K562 (cell line): ENCODE measurements at regions not wholly inside any gene's neighbourhood (a gene's known extent, or its start where the extent isn't known, plus 50 kb on each side); places are given as distances from the start of the nearest gene placed in this dataset.

ENCODE experiments used
- ATAC-seq: fragments of 200-7000 bp; cut with Tn5 transposase; 3 replicates; pipeline ENCODE4 v1.9.1; 2020; ENCODE audit warnings: moderate library complexity
- BruUV-seq: library from RNA; stranded (reverse); fragments of 400-500 nt; replicated peaks from 2 replicates; lab custom pipeline; 2021; lab: Mats Ljungman, UMichigan
- CTCF ChIA-PET: fragments of 300-600 bp; formaldehyde crosslinking; extraction: SDS; loops from one replicate; lab custom pipeline; 2021; ENCODE audit warnings: low intra/inter-chr PET ratio; lab: Yijun Ruan, JAX
- POLR2A ChIA-PET: fragments of 300-600, 350-650 bp; sonication (Branson Sonifier 250); formaldehyde crosslinking; extraction: SDS; loops from one replicate; lab custom pipeline; 2021; ENCODE audit warnings: antibody characterized with exemption, inconsistent platforms; lab: Yijun Ruan, JAX
- DNase-seq, 4 experiments: peaks; one replicate each; pipeline versions ENCODE4 v3.0.0 to v3.0.0-alpha.2; 2011 to 2018; ENCODE audit warnings: low spot score in 3 of 4, mixed read lengths in 3 of 4; ENCODE audit errors: extremely low read depth in 1 of 4
- FAIRE-seq: peaks from 2 replicates; lab custom pipeline; 2011; peaks lifted over from hg19 to GRCh38; lab: Jason Lieb, UNC
- H2AFZ ChIP-seq: 2 replicates; pipeline ENCODE4 v1.6.0; 2011; ENCODE audit warnings: low read depth, low read length, control low read depth, inconsistent platforms
- H3K27ac ChIP-seq: fragments of 200-600 bp; 3 replicates; pipeline ENCODE4 v1.8.0; 2011; ENCODE audit warnings: low read depth, mild to moderate bottlenecking, control low read depth, inconsistent platforms, low read length, moderate library complexity, mixed read lengths; ENCODE audit errors: extremely low read depth
- H3K27me3 ChIP-seq, 2 experiments: fragments of 300-600 bp in 1 of 2; 2 replicates in 1 of 2; 3 replicates in 1 of 2; pipeline versions ENCODE4 v1.6.0 to v1.8.0; 2011; ENCODE audit warnings: inconsistent platforms in 2 of 2, low read length in 2 of 2, mild to moderate bottlenecking in 1 of 2, mixed read lengths in 1 of 2, moderate library complexity in 1 of 2; ENCODE audit not compliant: control insufficient read depth in 2 of 2, insufficient read depth in 2 of 2
- H3K36me3 ChIP-seq: fragments of 300-600 bp; 3 replicates; pipeline ENCODE4 v1.8.0; 2011; ENCODE audit warnings: mild to moderate bottlenecking, low read length, inconsistent platforms; ENCODE audit not compliant: control insufficient read depth, insufficient read depth
- H3K4me1 ChIP-seq, 2 experiments: fragments of 200-600 bp in 1 of 2; replicated peaks in 1 of 2; 2 replicates in 1 of 2; 3 replicates in 1 of 2; pipeline versions ENCODE4 v1.5.1 to v1.8.0; 2011; ENCODE audit warnings: inconsistent platforms in 2 of 2, low read length in 2 of 2, mild to moderate bottlenecking in 1 of 2, mixed read lengths in 1 of 2, moderate library complexity in 1 of 2; ENCODE audit not compliant: control insufficient read depth in 2 of 2, insufficient read depth in 2 of 2
- H3K4me2 ChIP-seq: 2 replicates; pipeline ENCODE4 v1.6.1; 2011; ENCODE audit warnings: low read length, control low read depth, inconsistent platforms, mixed read lengths; ENCODE audit not compliant: insufficient read depth
- H3K4me3 ChIP-seq: fragments of 200-600 bp; sonication (generic), shearing (Covaris generic); 2 replicates; pipeline ENCODE4 v1.5.1; 2016; ENCODE audit warnings: control low read depth, inconsistent platforms
- H3K79me2 ChIP-seq: fragments of 200-600 bp; 3 replicates; pipeline ENCODE4 v1.8.0; 2011; ENCODE audit warnings: low read length, inconsistent platforms; ENCODE audit not compliant: control insufficient read depth, insufficient read depth
- H3K9ac ChIP-seq, 2 experiments: 2 replicates each; pipeline versions ENCODE4 v1.6.0 to v1.6.1; 2011; ENCODE audit warnings: low read depth in 2 of 2, low read length in 2 of 2, control low read depth in 1 of 2, inconsistent platforms in 1 of 2, mild to moderate bottlenecking in 1 of 2, mixed read lengths in 1 of 2; ENCODE audit not compliant: insufficient read depth in 1 of 2
- H3K9me1 ChIP-seq: one replicate; pipeline ENCODE4 v1.6.0; 2011; ENCODE audit warnings: inconsistent platforms, mild to moderate bottlenecking, low read length, moderate library complexity; ENCODE audit not compliant: control insufficient read depth, insufficient read depth
- H3K9me3 ChIP-seq: replicated peaks from 2 replicates; pipeline ENCODE4 v1.5.1; 2011; ENCODE audit warnings: low read depth, low read length, inconsistent platforms; ENCODE audit not compliant: control insufficient read depth, insufficient read depth
- H4K20me1 ChIP-seq: replicated peaks from 2 replicates; pipeline ENCODE4 v1.6.1; 2011; ENCODE audit warnings: low read length, inconsistent platforms, mixed read lengths; ENCODE audit not compliant: control insufficient read depth, insufficient read depth
- CBX3 ChIP-seq, 2 experiments: IDR thresholded peaks; 1 replicate in 1 of 2; 2 replicates in 1 of 2; pipeline ENCODE4 v1.6.1; 2012; ENCODE audit warnings: inconsistent platforms in 2 of 2, low read length in 2 of 2, borderline replicate concordance in 1 of 2, control low read depth in 1 of 2
- CEBPB ChIP-seq: fragments of 450-650 bp; IDR thresholded peaks from 2 replicates; pipeline ENCODE4 v1.6.1; 2016; ENCODE audit warnings: missing genetic modification characterization, missing compliant biosample characterization
- CEBPG ChIP-seq, 3 experiments: fragments of 200-800 bp in 1 of 3; sonication (Bioruptor generic) in 1 of 3; sonication (generic) in 1 of 3; formaldehyde crosslinking in 1 of 3; IDR thresholded peaks in 2 of 3; conservative IDR thresholded peaks in 1 of 3; 2 replicates each; pipeline versions ENCODE4 v1.6.1 to v1.8.0; 2016 to 2022; ENCODE audit warnings: missing compliant biosample characterization in 2 of 3, missing genetic modification characterization in 2 of 3, mild to moderate bottlenecking in 1 of 3, missing genetic modification reagents in 1 of 3
- GATAD2B ChIP-seq: fragments of 450-650 bp; IDR thresholded peaks from 2 replicates; pipeline ENCODE4 v1.6.1; 2017; ENCODE audit warnings: mild to moderate bottlenecking, borderline replicate concordance
- RFX7 ChIP-seq: fragments of 250-450 bp; sonication (Bioruptor Pico); IDR thresholded peaks from 2 replicates; pipeline ENCODE4 v1.5.1; 2021; ENCODE audit warnings: mild to moderate bottlenecking
- SIRT6 ChIP-seq: IDR thresholded peaks from one replicate; pipeline ENCODE4 v1.6.1; 2012; ENCODE audit warnings: low read depth, mild to moderate bottlenecking, control low read depth, inconsistent platforms, low read length, moderate library complexity
- ZSCAN29 ChIP-seq: fragments of 450-650 bp; IDR thresholded peaks from 2 replicates; pipeline ENCODE4 v1.6.1; 2017
- WGBS: fragments of 100-300 bp; shearing (Covaris generic); methylation state at CpG from one replicate; pipeline ENCODE4 v1.1.6; 2016; ENCODE audit warnings: low coverage, mixed read lengths; ENCODE audit not compliant: insufficient coverage; ENCODE audit errors: missing lambda C conversion rate; 5-methylcytosine and 5-hydroxymethylcytosine counted together
- in situ Hi-C: fragments of 300-500 bp; cut with MboI; formaldehyde crosslinking; loops from 4 replicates; pipeline ENCODE4 v1.15.0; 2018; ENCODE audit warnings: inconsistent platforms, mixed read lengths
- intact Hi-C: fragments of 100-400 bp; cut with micrococcal nuclease; formaldehyde crosslinking; loops from 2 replicates; pipeline ENCODE4 v1.14.2; 2022
- TF ChIP-seq, protein P1 (sequence below): fragments of 450-650 bp; formaldehyde crosslinking; IDR thresholded peaks from 2 replicates; pipeline ENCODE4 v1.4.0; 2022; ENCODE audit warnings: missing genetic modification characterization
- TF ChIP-seq, protein P2 (sequence below): fragments of 450-650 bp; IDR thresholded peaks from 2 replicates; pipeline ENCODE4 v1.6.1; 2016; ENCODE audit warnings: mild to moderate bottlenecking

DNA sequence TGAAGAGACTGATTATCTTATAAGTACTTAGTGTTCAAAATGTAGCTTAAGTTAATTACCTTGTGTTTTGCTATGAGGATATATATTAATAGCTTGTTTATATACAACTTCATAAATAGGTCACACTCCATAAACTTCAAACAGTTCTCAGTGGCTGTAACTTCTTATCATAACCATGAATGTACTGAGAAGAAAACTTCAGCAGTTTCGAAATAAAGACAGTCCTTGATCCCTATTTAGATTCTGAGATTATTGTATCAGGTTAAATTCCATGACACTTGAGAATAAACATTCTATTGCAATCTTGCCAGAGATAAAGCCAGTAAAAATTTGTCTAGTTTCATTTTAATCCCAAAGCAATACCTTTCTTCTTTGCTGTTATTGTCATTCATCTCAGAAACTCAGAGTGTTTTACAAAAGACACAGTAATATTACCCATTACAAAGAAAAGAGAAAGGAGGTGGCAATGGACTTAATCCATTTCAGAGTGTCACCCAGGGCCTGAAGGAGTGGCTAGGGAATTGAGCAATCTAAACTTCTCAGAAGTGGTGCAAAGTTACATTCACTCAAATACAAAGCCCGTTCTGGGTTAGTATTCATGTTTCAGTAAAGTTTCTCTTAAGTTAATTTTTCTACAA, 403.6 kb downstream of the SEMA3D start:
- TF ChIP-seq CEBPB (peak; percentile 96), RFX7 (no peak), GATAD2B (0 out of 2 replicates have a peak, but pooled peaks have one; percentile 29), ZSCAN29 (no peak), CEBPG (CRISPR knock-in tag; IDR thresholded peaks at IDR 0.05) (no peak), CEBPG (tag; conservative IDR thresholded peaks at IDR 0.05 in 1 of 2, IDR thresholded peaks at IDR 0.05 in 1 of 2) (peak; percentile 70 to 89), CBX3 (IDR thresholded peaks at IDR 0.05; ENCODE audit: borderline replicate concordance in 1 of 2, low read length in 2 of 2) (no peak), SIRT6 (no peak)
- TF ChIP-seq, protein P1, sequence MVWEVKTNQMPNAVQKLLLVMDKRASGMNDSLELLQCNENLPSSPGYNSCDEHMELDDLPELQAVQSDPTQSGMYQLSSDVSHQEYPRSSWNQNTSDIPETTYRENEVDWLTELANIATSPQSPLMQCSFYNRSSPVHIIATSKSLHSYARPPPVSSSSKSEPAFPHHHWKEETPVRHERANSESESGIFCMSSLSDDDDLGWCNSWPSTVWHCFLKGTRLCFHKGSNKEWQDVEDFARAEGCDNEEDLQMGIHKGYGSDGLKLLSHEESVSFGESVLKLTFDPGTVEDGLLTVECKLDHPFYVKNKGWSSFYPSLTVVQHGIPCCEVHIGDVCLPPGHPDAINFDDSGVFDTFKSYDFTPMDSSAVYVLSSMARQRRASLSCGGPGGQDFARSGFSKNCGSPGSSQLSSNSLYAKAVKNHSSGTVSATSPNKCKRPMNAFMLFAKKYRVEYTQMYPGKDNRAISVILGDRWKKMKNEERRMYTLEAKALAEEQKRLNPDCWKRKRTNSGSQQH (CRISPR knock-in tag): no peak
- TF ChIP-seq, protein P2, sequence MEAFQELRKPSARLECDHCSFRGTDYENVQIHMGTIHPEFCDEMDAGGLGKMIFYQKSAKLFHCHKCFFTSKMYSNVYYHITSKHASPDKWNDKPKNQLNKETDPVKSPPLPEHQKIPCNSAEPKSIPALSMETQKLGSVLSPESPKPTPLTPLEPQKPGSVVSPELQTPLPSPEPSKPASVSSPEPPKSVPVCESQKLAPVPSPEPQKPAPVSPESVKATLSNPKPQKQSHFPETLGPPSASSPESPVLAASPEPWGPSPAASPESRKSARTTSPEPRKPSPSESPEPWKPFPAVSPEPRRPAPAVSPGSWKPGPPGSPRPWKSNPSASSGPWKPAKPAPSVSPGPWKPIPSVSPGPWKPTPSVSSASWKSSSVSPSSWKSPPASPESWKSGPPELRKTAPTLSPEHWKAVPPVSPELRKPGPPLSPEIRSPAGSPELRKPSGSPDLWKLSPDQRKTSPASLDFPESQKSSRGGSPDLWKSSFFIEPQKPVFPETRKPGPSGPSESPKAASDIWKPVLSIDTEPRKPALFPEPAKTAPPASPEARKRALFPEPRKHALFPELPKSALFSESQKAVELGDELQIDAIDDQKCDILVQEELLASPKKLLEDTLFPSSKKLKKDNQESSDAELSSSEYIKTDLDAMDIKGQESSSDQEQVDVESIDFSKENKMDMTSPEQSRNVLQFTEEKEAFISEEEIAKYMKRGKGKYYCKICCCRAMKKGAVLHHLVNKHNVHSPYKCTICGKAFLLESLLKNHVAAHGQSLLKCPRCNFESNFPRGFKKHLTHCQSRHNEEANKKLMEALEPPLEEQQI: no peak
- TF ChIP-seq, all 486 proteins: peak for 3
- intact Hi-C loops: loop anchor here (5.0 kb wide), 2 partner anchors 66 to 99 kb away; no protein-coding TSS in a partner anchor
- in situ Hi-C loops: no loop called here
- DNase-seq: peak in 2 of 4 experiments; percentile 24 to 28
- no peaks in the 10 kb centered on the region for H3K9me1 ChIP-seq
- ChIA-PET POLR2A (no interaction called here), CTCF (no interaction called here)
- 5% methylated on average over 2 of the region's 2 CpGs for WGBS
- no peaks in the 10 kb centered on the region for H3K9me3 ChIP-seq
- no peak overlapping the region for H3K9ac ChIP-seq
- no peaks in the 10 kb centered on the region for H4K20me1 ChIP-seq
- peak; percentile 52 for ATAC-seq
- H2AFZ ChIP-seq: no peak overlapping the region
- BruUV-seq: no TSS peak
- peak overlapping the region; percentile 43; the same call in 1 of the 3 replicates for H3K27ac ChIP-seq
- peaks cover 2% of the 10 kb centered on the region; the same call in 1 of the 3 replicates for H3K36me3 ChIP-seq
- H3K27me3 ChIP-seq: no peaks in the 10 kb centered on the region
- peak; percentile 40 for FAIRE-seq
- peaks cover 6% of the 10 kb centered on the region; the same call in 1 of the 3 replicates for H3K79me2 ChIP-seq
- H3K4me2 ChIP-seq: no peak overlapping the region
- peaks cover 13 to 17% of the 10 kb centered on the region in 2 experiments; a peak in 4 of 5 replicates for H3K4me1 ChIP-seq
- H3K4me3 ChIP-seq: no peak overlapping the region
